Mesenchymal stem cell (in vitro differentiated cells and primary cell): ENCODE measurements at regions not wholly inside any gene's neighbourhood (a gene's known extent, or its start where the extent isn't known, plus 50 kb on each side); places are given as distances from the start of the nearest gene placed in this dataset.

Source experiments
- DNase-seq: peaks from one replicate; pipeline ENCODE4 v3.0.0-alpha.2; 2013
- H2AFZ ChIP-seq: one replicate; pipeline ENCODE4 v1.6.1; 2013; ENCODE audit warnings: low read depth, mild to moderate bottlenecking, control low read depth, inconsistent platforms, low read length, moderate library complexity
- H2AK5ac ChIP-seq: 2 replicates; pipeline ENCODE4 v1.6.1; 2013; ENCODE audit warnings: low read length, moderate library complexity, mild to moderate bottlenecking, inconsistent platforms; ENCODE audit not compliant: severe bottlenecking
- H2BK120ac ChIP-seq: one replicate; pipeline ENCODE4 v1.6.1; 2013; ENCODE audit warnings: low read depth, mild to moderate bottlenecking, inconsistent platforms, low read length, moderate library complexity
- H2BK12ac ChIP-seq, 2 experiments: one replicate each; pipeline ENCODE4 v1.6.1; 2013; ENCODE audit warnings: inconsistent platforms in 2 of 2, low read length in 2 of 2, mild to moderate bottlenecking in 2 of 2, moderate library complexity in 2 of 2, control low read depth in 1 of 2
- H2BK15ac ChIP-seq: one replicate; pipeline ENCODE4 v1.6.1; 2013; ENCODE audit warnings: mild to moderate bottlenecking, low read depth, inconsistent platforms; ENCODE audit not compliant: poor library complexity, severe bottlenecking
- H2BK5ac ChIP-seq: 2 replicates; pipeline ENCODE4 v1.6.1; 2013; ENCODE audit warnings: low read depth, mild to moderate bottlenecking, low read length, control low read depth, inconsistent platforms; ENCODE audit not compliant: poor library complexity, severe bottlenecking
- H3K14ac ChIP-seq, 2 experiments: one replicate each; pipeline ENCODE4 v1.6.1; 2013; ENCODE audit warnings: inconsistent platforms in 2 of 2, low read length in 2 of 2, control low read depth in 1 of 2, mild to moderate bottlenecking in 1 of 2, moderate library complexity in 1 of 2
- H3K18ac ChIP-seq, 2 experiments: one replicate each; pipeline ENCODE4 v1.6.1; 2013; ENCODE audit warnings: inconsistent platforms in 2 of 2, low read length in 2 of 2, control low read depth in 1 of 2, low read depth in 1 of 2, mild to moderate bottlenecking in 1 of 2
- H3K23ac ChIP-seq, 2 experiments: one replicate each; pipeline ENCODE4 v1.6.1; 2013; ENCODE audit warnings: inconsistent platforms in 2 of 2, low read length in 2 of 2, mild to moderate bottlenecking in 2 of 2, moderate library complexity in 2 of 2, control low read depth in 1 of 2
- H3K27ac ChIP-seq: 2 replicates; pipeline ENCODE4 v1.5.1; 2013; ENCODE audit warnings: mild to moderate bottlenecking, moderate library complexity, low read length, control low read depth, inconsistent platforms; ENCODE audit not compliant: poor library complexity, severe bottlenecking
- H3K27me3 ChIP-seq, 2 experiments: 2 replicates each; pipeline versions ENCODE4 v1.6.1 to v1.7.0; 2013; ENCODE audit warnings: low read length in 2 of 2, mild to moderate bottlenecking in 2 of 2, moderate library complexity in 2 of 2, control low read depth in 1 of 2, inconsistent platforms in 1 of 2; ENCODE audit not compliant: control insufficient read depth in 1 of 2, insufficient read depth in 1 of 2
- H3K36me3 ChIP-seq, 2 experiments: 2 replicates each; pipeline versions ENCODE4 v1.6.1 to v1.7.0; 2013; ENCODE audit warnings: low read length in 2 of 2, control low read depth in 1 of 2, inconsistent platforms in 1 of 2, low read depth in 1 of 2, mild to moderate bottlenecking in 1 of 2; ENCODE audit not compliant: insufficient read depth in 2 of 2, control insufficient read depth in 1 of 2
- H3K4ac ChIP-seq, 2 experiments: one replicate each; pipeline ENCODE4 v1.6.1; 2013; ENCODE audit warnings: inconsistent platforms in 2 of 2, low read length in 2 of 2, mild to moderate bottlenecking in 2 of 2, moderate library complexity in 2 of 2, control low read depth in 1 of 2, low read depth in 1 of 2
- H3K4me1 ChIP-seq: 2 replicates; pipeline ENCODE4 v1.6.1; 2013; ENCODE audit warnings: low read depth, low read length, control low read depth; ENCODE audit not compliant: control insufficient read depth, insufficient read depth
- H3K4me2 ChIP-seq: 2 replicates; pipeline ENCODE4 v1.6.1; 2013; ENCODE audit warnings: low read length, mild to moderate bottlenecking, inconsistent platforms; ENCODE audit not compliant: poor library complexity, severe bottlenecking
- H3K4me3 ChIP-seq, 2 experiments: 2 replicates each; pipeline versions ENCODE4 v1.5.1 to v1.7.0; 2013; ENCODE audit warnings: low read length in 2 of 2, mild to moderate bottlenecking in 2 of 2, control low read depth in 1 of 2, low read depth in 1 of 2; ENCODE audit not compliant: insufficient read depth in 1 of 2
- H3K79me1 ChIP-seq: replicated peaks from 2 replicates; pipeline ENCODE4 v1.6.1; 2013; ENCODE audit warnings: mild to moderate bottlenecking, control low read depth, low read length, inconsistent platforms; ENCODE audit not compliant: poor library complexity, severe bottlenecking
- H3K9ac ChIP-seq: 2 replicates; pipeline ENCODE4 v1.7.0; 2013; ENCODE audit warnings: mild to moderate bottlenecking, low read length, moderate library complexity
- H3K9me3 ChIP-seq: 2 replicates; pipeline ENCODE4 v1.7.0; 2013; ENCODE audit warnings: mild to moderate bottlenecking, low read length; ENCODE audit not compliant: control insufficient read depth
- H4K8ac ChIP-seq: one replicate; pipeline ENCODE4 v1.6.1; 2013; ENCODE audit warnings: inconsistent platforms, mild to moderate bottlenecking, low read length, moderate library complexity
- H4K91ac ChIP-seq: one replicate; pipeline ENCODE4 v1.6.1; 2013; ENCODE audit warnings: mild to moderate bottlenecking, low read length, inconsistent platforms
- WGBS: methylation state at CpG from one replicate; pipeline ENCODE4 v1.1.7; 2013; ENCODE audit warnings: mixed read lengths; 5-methylcytosine and 5-hydroxymethylcytosine counted together

GRCh38 chr16:11440657-11441012 is 95.4 kb downstream of the RMI2 start:
- no peak overlapping the region for H4K91ac ChIP-seq
- no peak overlapping the region for H3K4me3 ChIP-seq
- H2BK120ac ChIP-seq: no peak overlapping the region
- no peak overlapping the region for H3K9ac ChIP-seq
- H2AK5ac ChIP-seq: no peak overlapping the region
- H4K8ac ChIP-seq: no peak overlapping the region
- peaks cover 28% of the 10 kb centered on the region for H3K9me3 ChIP-seq
- no peak overlapping the region for H2AFZ ChIP-seq
- no peak overlapping the region for H2BK15ac ChIP-seq
- H3K18ac ChIP-seq: no peak overlapping the region
- WGBS: 75% methylated on average over 7 of the region's 7 CpGs
- no peak overlapping the region for H2BK12ac ChIP-seq
- no peak overlapping the region for H3K4me2 ChIP-seq
- no peaks in the 10 kb centered on the region for H3K79me1 ChIP-seq
- H3K14ac ChIP-seq: no peak overlapping the region
- H3K36me3 ChIP-seq: no peaks in the 10 kb centered on the region
- no peak overlapping the region for H2BK5ac ChIP-seq
- DNase-seq: no peak
- peaks cover 12 to 45% of the 10 kb centered on the region in 2 experiments for H3K27me3 ChIP-seq
- no peaks in the 10 kb centered on the region for H3K4me1 ChIP-seq
- no peak overlapping the region for H3K27ac ChIP-seq
- no peak overlapping the region for H3K23ac ChIP-seq
- H3K4ac ChIP-seq: no peak overlapping the region

DNA sequence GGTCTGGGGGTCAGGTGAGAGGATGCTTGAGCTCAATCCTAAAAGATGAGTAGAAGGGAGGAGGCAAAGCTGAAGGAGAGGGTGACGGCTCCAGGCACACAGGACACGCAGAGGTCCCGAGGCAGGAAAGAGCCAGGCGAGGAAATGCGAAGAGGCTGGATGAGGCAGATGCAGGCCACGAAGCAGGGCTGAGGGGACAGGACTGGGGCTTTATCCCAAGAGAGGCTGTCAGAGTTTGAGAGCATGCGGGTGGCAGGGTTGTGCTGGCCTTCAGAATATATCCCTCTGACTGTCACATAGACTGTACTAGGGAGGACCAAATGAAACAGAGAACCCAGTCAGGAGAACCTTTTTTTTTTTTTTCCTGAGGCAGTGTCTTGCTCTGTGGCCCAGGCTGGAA is 100.2 kb downstream of the RMI2 start:
- Histone ChIP-seq H3K4me3 (no peak overlapping the region), H2AK5ac (no peak overlapping the region), H2BK5ac (no peak overlapping the region), H3K18ac (no peak overlapping the region), H4K91ac (no peak overlapping the region), H2BK15ac (no peak overlapping the region), H2BK120ac (no peak overlapping the region), H4K8ac (no peak overlapping the region), H3K23ac (no peak overlapping the region), H2BK12ac (no peak overlapping the region), H3K27me3 (peaks cover 29 to 38% of the 10 kb centered on the region in 2 experiments), H2AFZ (no peak overlapping the region), H3K4me1 (no peaks in the 10 kb centered on the region), H3K4ac (no peak overlapping the region), H3K14ac (no peak overlapping the region), H3K27ac (no peak overlapping the region), H3K79me1 (no peaks in the 10 kb centered on the region), H3K36me3 (no peaks in the 10 kb centered on the region), H3K9ac (no peak overlapping the region), H3K4me2 (no peak overlapping the region), H3K9me3 (peaks cover 14% of the 10 kb centered on the region)
- 90% methylated on average over 7 of the region's 7 CpGs for WGBS
- DNase-seq: no peak

GRCh38 chr16:11446566-11447119 is 101.4 kb downstream of the RMI2 start:
- H3K14ac ChIP-seq: no peak overlapping the region
- H2BK15ac ChIP-seq: no peak overlapping the region
- H4K91ac ChIP-seq: no peak overlapping the region
- no peaks in the 10 kb centered on the region for H3K4me1 ChIP-seq
- H3K27ac ChIP-seq: no peak overlapping the region
- H2AFZ ChIP-seq: no peak overlapping the region
- no peak overlapping the region for H3K4me3 ChIP-seq
- H3K79me1 ChIP-seq: no peaks in the 10 kb centered on the region
- no peak overlapping the region for H3K18ac ChIP-seq
- 88% methylated on average over 12 of the region's 12 CpGs for WGBS
- peak overlapping the region in 1 of 2 experiments; percentile 27 for H3K23ac ChIP-seq
- no peak overlapping the region for H4K8ac ChIP-seq
- H3K4me2 ChIP-seq: no peak overlapping the region
- no peak overlapping the region for H3K9ac ChIP-seq
- DNase-seq: no peak
- no peak overlapping the region for H2BK12ac ChIP-seq
- H2BK120ac ChIP-seq: no peak overlapping the region
- no peaks in the 10 kb centered on the region for H3K36me3 ChIP-seq
- no peak overlapping the region for H2BK5ac ChIP-seq
- no peak overlapping the region for H2AK5ac ChIP-seq
- no peak overlapping the region for H3K4ac ChIP-seq
- H3K9me3 ChIP-seq: peaks cover 3% of the 10 kb centered on the region
- peaks cover 20 to 35% of the 10 kb centered on the region in 2 experiments for H3K27me3 ChIP-seq

DNA sequence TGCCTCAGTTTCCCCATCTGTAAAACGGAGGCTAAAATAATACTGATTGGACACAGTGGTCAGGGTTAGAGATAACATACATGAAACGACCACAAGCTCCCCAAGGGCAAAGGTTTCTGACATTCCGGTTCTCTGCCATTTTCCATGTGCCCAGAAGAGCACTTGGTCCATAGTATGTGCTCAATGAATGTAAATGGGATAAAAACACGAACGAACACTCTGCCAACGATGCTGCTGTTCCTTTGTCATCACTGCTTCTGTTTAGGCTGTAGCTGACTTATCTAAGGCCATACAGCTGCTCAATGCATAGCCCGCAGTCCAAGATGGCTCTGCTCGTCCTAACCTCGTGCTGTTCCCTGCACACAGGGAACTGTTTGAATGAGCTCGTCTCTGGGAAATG is 102.0 kb downstream of the RMI2 start:
- H2AK5ac ChIP-seq: no peak overlapping the region
- no peak overlapping the region for H2AFZ ChIP-seq
- WGBS: 89% methylated on average over 10 of the region's 10 CpGs
- DNase-seq: no peak
- no peak overlapping the region for H3K9ac ChIP-seq
- H3K9me3 ChIP-seq: no peaks in the 10 kb centered on the region
- no peak overlapping the region for H3K14ac ChIP-seq
- no peak overlapping the region for H4K91ac ChIP-seq
- H2BK120ac ChIP-seq: no peak overlapping the region
- peaks cover 20 to 40% of the 10 kb centered on the region in 2 experiments for H3K27me3 ChIP-seq
- no peaks in the 10 kb centered on the region for H3K36me3 ChIP-seq
- H3K4me3 ChIP-seq: no peak overlapping the region
- H3K27ac ChIP-seq: no peak overlapping the region
- H2BK12ac ChIP-seq: no peak overlapping the region
- no peak overlapping the region for H4K8ac ChIP-seq
- no peak overlapping the region for H3K23ac ChIP-seq
- no peak overlapping the region for H2BK15ac ChIP-seq
- no peak overlapping the region for H3K4me2 ChIP-seq
- H3K4me1 ChIP-seq: no peaks in the 10 kb centered on the region
- no peak overlapping the region for H2BK5ac ChIP-seq
- no peak overlapping the region for H3K4ac ChIP-seq
- H3K79me1 ChIP-seq: no peaks in the 10 kb centered on the region
- H3K18ac ChIP-seq: no peak overlapping the region
